GM12864 (cell line): ENCODE measurements at regions not wholly inside any gene's neighbourhood (a gene's known extent, or its start where the extent isn't known, plus 50 kb on each side); places are given as distances from the start of the nearest gene placed in this dataset.

ENCODE experiments used
- DNase-seq: peaks from one replicate; pipeline ENCODE4 v3.0.0-alpha.2; 2011; ENCODE audit warnings: low read depth
- H3K4me3 ChIP-seq: 2 replicates; pipeline ENCODE4 v1.5.1; 2011; ENCODE audit warnings: mild to moderate bottlenecking, low read depth, low read length, control low read depth
- TF ChIP-seq, protein P1 (sequence below): IDR thresholded peaks from 2 replicates; pipeline ENCODE4 v1.5.1; 2011; ENCODE audit warnings: low read depth, mild to moderate bottlenecking, moderate library complexity, low read length, control low read depth, inconsistent platforms; ENCODE audit errors: missing control alignments

DNA sequence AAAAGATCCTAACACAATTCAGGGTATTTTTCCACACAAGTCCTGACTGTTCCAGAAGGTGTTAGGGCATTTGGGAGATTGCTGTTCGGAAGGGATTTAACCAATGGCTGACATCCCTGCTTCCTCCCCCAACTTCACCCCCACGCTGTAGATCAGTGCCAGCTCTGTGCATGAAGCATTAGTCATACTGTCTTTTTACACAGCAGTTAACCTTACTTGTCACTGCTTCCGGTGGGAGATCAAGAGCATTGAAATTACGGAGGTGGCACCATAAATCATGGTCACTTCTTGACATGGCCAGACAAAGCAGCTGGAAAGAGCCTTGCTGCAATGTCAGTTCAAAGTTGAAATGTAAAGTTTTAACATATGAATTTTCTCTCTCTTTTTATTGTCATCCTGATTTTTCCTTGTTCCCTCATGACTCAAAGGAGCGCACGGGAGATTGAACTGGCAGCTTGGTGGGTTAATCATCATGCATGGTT lies 70.2 kb downstream of the HRH4 start:
- TF ChIP-seq, protein P1, sequence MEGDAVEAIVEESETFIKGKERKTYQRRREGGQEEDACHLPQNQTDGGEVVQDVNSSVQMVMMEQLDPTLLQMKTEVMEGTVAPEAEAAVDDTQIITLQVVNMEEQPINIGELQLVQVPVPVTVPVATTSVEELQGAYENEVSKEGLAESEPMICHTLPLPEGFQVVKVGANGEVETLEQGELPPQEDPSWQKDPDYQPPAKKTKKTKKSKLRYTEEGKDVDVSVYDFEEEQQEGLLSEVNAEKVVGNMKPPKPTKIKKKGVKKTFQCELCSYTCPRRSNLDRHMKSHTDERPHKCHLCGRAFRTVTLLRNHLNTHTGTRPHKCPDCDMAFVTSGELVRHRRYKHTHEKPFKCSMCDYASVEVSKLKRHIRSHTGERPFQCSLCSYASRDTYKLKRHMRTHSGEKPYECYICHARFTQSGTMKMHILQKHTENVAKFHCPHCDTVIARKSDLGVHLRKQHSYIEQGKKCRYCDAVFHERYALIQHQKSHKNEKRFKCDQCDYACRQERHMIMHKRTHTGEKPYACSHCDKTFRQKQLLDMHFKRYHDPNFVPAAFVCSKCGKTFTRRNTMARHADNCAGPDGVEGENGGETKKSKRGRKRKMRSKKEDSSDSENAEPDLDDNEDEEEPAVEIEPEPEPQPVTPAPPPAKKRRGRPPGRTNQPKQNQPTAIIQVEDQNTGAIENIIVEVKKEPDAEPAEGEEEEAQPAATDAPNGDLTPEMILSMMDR, result no peak
- no peak for DNase-seq
- H3K4me3 ChIP-seq, result no peak overlapping the region

- no peak for DNase-seq
- no peak overlapping the region for H3K4me3 ChIP-seq
- TF ChIP-seq, protein P1, result no peak
These were observed 73.8 kb downstream of the HRH4 start for GRCh38 chr18:24534271-24534670.

DNA sequence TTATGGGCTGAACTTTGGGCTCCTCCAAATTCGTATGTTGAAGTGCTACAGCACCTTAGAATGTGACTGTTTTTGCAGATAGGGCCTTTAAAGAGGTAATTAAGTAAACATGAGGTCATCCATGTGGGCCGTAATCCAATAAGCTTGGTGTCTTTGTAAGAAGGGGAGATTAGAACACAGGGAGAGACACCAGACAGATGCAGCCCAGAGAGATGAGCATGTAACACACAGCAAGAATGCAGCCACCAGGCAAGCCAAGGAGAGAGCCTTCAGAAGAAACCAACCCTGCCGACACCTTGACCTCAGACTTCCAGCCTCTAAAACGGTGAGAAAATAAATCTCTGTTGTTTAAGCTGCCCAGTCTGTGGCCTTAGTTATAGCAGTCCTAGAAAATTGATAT lies 74.3 kb downstream of the HRH4 start:
- no peak for DNase-seq
- TF ChIP-seq, protein P1, result no peak
- no peak overlapping the region for H3K4me3 ChIP-seq

GRCh38 chr18:24535527-24536295 lies 75.3 kb downstream of the HRH4 start:
- H3K4me3 ChIP-seq, result no peak overlapping the region
- DNase-seq, result no peak
- TF ChIP-seq, protein P1, result no peak

DNA sequence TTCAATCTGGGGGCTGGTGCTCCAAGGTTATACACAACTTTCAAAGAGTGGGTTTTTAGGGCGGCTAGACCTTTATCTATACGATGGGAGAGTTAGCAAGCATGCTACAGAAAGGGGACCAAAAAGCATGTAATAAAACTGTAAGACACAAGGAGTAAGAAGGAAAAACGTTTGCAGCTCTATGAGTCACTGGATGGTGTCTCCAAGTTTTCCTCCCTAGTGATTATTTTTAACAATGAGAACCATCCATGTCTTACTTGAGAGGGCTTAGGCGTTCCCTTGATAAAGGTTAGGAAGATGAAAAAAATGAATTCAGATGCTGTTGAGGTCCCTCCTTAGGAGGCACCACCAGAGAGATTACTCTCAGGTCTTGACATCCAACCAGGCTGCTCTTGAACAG lies 75.9 kb downstream of the HRH4 start:
- no peak overlapping the region for H3K4me3 ChIP-seq
- TF ChIP-seq, protein P1, result no peak
- DNase-seq, result no peak

DNA sequence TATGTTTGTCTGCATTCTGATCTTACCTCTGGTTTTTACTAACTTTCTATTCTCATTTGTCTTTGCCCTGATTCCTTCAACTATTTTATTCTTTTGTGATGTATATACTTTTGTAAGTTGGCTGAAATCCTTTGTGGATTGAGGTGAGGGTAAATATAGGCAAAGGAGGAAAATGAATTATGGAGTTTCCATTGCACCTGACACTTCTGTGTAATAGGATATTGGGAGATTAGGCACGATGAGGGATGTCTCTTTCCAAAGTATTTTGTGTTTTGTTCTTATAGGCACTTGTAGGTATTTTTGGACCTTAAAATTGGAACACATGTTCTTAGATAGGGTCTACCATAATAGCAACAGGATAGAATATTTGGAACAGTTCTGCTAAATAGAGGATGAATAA lies 76.4 kb downstream of the HRH4 start:
- H3K4me3 ChIP-seq, result no peak overlapping the region
- no peak for DNase-seq
- TF ChIP-seq, protein P1, result no peak
